GM12878 (cell line): ENCODE measurements at regions not wholly inside any gene's neighbourhood (a gene's known extent, or its start where the extent isn't known, plus 50 kb on each side); places are given as distances from the start of the nearest gene placed in this dataset.

Source experiments
- EZH2 ChIP-seq: IDR thresholded peaks from 2 replicates; pipeline ENCODE4 v1.6.1; 2012; ENCODE audit warnings: low read depth, mild to moderate bottlenecking, control low read depth, inconsistent platforms, low read length, borderline replicate concordance; ENCODE audit not compliant: control insufficient read depth
- HDGF ChIP-seq: fragments of 450-650 bp; IDR thresholded peaks from 2 replicates; pipeline ENCODE4 v1.6.1; 2016; ENCODE audit warnings: antibody characterized with exemption
- POLR2A ChIP-seq: IDR thresholded peaks from 2 replicates; pipeline ENCODE4 v1.6.1; 2011; ENCODE audit warnings: low read depth, mild to moderate bottlenecking, low read length
- POLR2AphosphoS5 ChIP-seq: IDR thresholded peaks from 2 replicates; pipeline ENCODE4 v1.6.1; 2011; ENCODE audit warnings: mild to moderate bottlenecking, low read length, inconsistent platforms
- SMARCA5 ChIP-seq: fragments of 450-650 bp; IDR thresholded peaks from 2 replicates; pipeline ENCODE4 v1.6.1; 2017; ENCODE audit warnings: mild to moderate bottlenecking
- ZNF24 ChIP-seq: fragments of 450-650 bp; IDR thresholded peaks from 2 replicates; pipeline ENCODE4 v1.6.1; 2017; ENCODE audit warnings: antibody characterized with exemption, mild to moderate bottlenecking
- TF ChIP-seq, protein P1 (sequence below), 3 experiments: IDR thresholded peaks in 2 of 3; conservative IDR thresholded peaks in 1 of 3; 2 replicates each; pipeline ENCODE4 v1.5.1; 2011; ENCODE audit warnings: low read depth in 3 of 3, low read length in 3 of 3, mild to moderate bottlenecking in 3 of 3, control low read depth in 2 of 3, moderate library complexity in 2 of 3, inconsistent platforms in 1 of 3, mixed read lengths in 1 of 3; ENCODE audit not compliant: control insufficient read depth in 2 of 3, insufficient read depth in 1 of 3; ENCODE audit errors: extremely low read depth in 1 of 3

DNA sequence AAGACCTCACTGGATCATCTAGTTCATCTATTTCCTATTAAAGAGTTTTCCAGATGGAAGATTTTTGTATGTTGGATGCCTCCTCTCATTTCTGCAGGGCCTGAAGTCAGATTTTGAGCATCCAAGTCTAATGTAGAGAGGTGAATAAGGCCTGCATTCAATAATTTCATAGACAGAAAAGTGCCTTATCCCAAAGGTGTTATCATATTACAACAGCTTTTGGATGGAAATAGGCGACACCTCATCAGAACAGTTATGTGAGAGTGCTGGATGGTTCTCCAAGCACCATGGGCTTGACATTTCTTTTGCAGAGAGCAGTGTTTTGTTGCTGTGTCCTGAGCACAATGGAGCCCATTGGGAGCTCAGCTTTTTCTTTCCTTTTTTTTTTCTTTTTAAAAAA lies 162.4 kb upstream of the MEOX2 start:
- TF ChIP-seq, protein P1, sequence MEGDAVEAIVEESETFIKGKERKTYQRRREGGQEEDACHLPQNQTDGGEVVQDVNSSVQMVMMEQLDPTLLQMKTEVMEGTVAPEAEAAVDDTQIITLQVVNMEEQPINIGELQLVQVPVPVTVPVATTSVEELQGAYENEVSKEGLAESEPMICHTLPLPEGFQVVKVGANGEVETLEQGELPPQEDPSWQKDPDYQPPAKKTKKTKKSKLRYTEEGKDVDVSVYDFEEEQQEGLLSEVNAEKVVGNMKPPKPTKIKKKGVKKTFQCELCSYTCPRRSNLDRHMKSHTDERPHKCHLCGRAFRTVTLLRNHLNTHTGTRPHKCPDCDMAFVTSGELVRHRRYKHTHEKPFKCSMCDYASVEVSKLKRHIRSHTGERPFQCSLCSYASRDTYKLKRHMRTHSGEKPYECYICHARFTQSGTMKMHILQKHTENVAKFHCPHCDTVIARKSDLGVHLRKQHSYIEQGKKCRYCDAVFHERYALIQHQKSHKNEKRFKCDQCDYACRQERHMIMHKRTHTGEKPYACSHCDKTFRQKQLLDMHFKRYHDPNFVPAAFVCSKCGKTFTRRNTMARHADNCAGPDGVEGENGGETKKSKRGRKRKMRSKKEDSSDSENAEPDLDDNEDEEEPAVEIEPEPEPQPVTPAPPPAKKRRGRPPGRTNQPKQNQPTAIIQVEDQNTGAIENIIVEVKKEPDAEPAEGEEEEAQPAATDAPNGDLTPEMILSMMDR (IDR thresholded peaks at IDR 0.05 in 2 of 3, conservative IDR thresholded peaks at IDR 0.05 in 1 of 3; ENCODE audit: control insufficient read depth in 2 of 3, extremely low read depth in 1 of 3, insufficient read depth in 1 of 3, low read depth in 3 of 3, low read length in 3 of 3), result no peak
- no peak for TF ChIP-seq ZNF24
- no peak for TF ChIP-seq POLR2AphosphoS5
- TF ChIP-seq SMARCA5, result no peak
- no peak for TF ChIP-seq POLR2A
- TF ChIP-seq HDGF, result no peak
- TF ChIP-seq EZH2, result no peak
